ENCODE measurements at regions not wholly inside any gene's neighbourhood (a gene's known extent, or its start where the extent isn't known, plus 50 kb on each side); places are given as distances from the start of the nearest gene placed in this dataset.

DNA sequence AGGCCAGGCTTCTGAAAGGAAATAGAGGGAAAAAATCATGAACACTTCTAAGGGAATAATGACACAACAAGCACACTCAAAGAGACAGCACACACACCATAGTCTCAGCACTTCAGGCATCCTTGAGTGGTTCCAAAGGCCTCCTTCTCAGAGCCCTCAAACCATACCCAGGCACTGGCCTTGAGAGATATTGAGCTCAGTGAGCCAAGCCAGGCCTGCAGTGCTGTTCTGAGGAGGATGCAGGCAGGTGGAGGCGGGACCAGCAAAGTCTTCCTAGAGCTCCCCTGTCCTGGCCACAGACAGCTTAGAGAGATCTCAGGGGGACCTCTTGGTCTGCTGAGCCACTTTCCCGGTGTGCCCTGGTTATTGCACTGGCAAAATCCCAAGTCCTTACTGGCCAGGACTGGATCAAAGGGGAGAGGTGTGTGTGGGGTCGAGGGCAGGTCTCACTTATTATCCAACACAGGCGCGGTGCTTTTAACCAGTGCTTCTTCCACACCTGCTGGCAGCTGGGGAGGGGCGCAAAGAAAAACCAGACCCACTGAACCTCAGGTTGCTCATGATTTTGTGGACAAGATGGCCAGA is 86.8 kb upstream of the HAAO start:
- TF ChIP-seq, protein P1, sequence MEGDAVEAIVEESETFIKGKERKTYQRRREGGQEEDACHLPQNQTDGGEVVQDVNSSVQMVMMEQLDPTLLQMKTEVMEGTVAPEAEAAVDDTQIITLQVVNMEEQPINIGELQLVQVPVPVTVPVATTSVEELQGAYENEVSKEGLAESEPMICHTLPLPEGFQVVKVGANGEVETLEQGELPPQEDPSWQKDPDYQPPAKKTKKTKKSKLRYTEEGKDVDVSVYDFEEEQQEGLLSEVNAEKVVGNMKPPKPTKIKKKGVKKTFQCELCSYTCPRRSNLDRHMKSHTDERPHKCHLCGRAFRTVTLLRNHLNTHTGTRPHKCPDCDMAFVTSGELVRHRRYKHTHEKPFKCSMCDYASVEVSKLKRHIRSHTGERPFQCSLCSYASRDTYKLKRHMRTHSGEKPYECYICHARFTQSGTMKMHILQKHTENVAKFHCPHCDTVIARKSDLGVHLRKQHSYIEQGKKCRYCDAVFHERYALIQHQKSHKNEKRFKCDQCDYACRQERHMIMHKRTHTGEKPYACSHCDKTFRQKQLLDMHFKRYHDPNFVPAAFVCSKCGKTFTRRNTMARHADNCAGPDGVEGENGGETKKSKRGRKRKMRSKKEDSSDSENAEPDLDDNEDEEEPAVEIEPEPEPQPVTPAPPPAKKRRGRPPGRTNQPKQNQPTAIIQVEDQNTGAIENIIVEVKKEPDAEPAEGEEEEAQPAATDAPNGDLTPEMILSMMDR (IDR thresholded peaks at IDR 0.05), result no peak
- TF ChIP-seq POLR2AphosphoS5 (IDR thresholded peaks at IDR 0.05; ENCODE audit: low read depth, low read length) (no peak), TCF7L2 (IDR thresholded peaks at IDR 0.05; ENCODE audit: low read depth, low read length) (no peak)

All from Panc1 (cell line).